HG02973 (cell line): ENCODE measurements at regions not wholly inside any gene's neighbourhood (a gene's known extent, or its start where the extent isn't known, plus 50 kb on each side); places are given as distances from the start of the nearest gene placed in this dataset.

ENCODE experiments used
- ATAC-seq: cut with Tn5 transposase; IDR thresholded peaks from one replicate; pipeline ENCODE4 v1.9.1; 2021; ENCODE audit warnings: moderate library complexity; ENCODE audit not compliant: unreplicated experiment

GRCh38 chr12:93042684-93043083 lies 113.6 kb upstream of the EEA1 start:
- no peak for ATAC-seq

- no peak for ATAC-seq
Observed at GRCh38 chr12:93043192-93043876, 114.2 kb upstream of the EEA1 start.

GRCh38 chr12:93043877-93044209 lies 114.7 kb upstream of the EEA1 start:
- no peak for ATAC-seq

GRCh38 chr12:93047118-93047517 lies 118.0 kb upstream of the EEA1 start:
- ATAC-seq: no peak

GRCh38 chr12:93048656-93049055 lies 119.6 kb upstream of the EEA1 start:
- ATAC-seq: no peak

GRCh38 chr12:93050026-93050747 lies 121.1 kb upstream of the EEA1 start:
- ATAC-seq: no peak

GRCh38 chr12:93050748-93051081 lies 121.6 kb upstream of the EEA1 start:
- ATAC-seq: no peak

GRCh38 chr12:93054021-93054420 lies 124.9 kb upstream of the EEA1 start:
- no peak for ATAC-seq

GRCh38 chr12:93055221-93055620 lies 126.1 kb upstream of the EEA1 start:
- no peak for ATAC-seq

GRCh38 chr12:93056971-93057535 lies 128.0 kb upstream of the EEA1 start:
- no peak for ATAC-seq

- ATAC-seq: no peak
Observed at GRCh38 chr12:93058280-93058679, 129.2 kb upstream of the EEA1 start.

GRCh38 chr12:93059288-93059687 lies 130.2 kb upstream of the EEA1 start:
- no peak for ATAC-seq

GRCh38 chr12:93059925-93060665 lies 131.0 kb upstream of the EEA1 start:
- peak; percentile 96 for ATAC-seq

- ATAC-seq: peak; percentile 37
Observed at GRCh38 chr12:93060666-93061472, 131.8 kb upstream of the EEA1 start.

- ATAC-seq: no peak
Observed at GRCh38 chr12:93061473-93062419, 132.7 kb upstream of the EEA1 start.

- ATAC-seq: no peak
Observed at GRCh38 chr12:93065896-93066295, 136.8 kb upstream of the EEA1 start.

GRCh38 chr12:93072340-93072739 lies 143.2 kb upstream of the EEA1 start:
- ATAC-seq: no peak

- no peak for ATAC-seq
Observed at GRCh38 chr12:93073324-93073723, 144.2 kb upstream of the EEA1 start.

GRCh38 chr12:93078059-93078458 lies 149.0 kb upstream of the EEA1 start:
- no peak for ATAC-seq

GRCh38 chr12:93078577-93078976 lies 149.5 kb upstream of the EEA1 start:
- no peak for ATAC-seq
